GM19043 (cell line): ENCODE measurements at regions not wholly inside any gene's neighbourhood (a gene's known extent, or its start where the extent isn't known, plus 50 kb on each side); places are given as distances from the start of the nearest gene placed in this dataset.

Experiments used
- ATAC-seq: cut with Tn5 transposase; IDR thresholded peaks from one replicate; pipeline ENCODE4 v1.9.1; 2021; ENCODE audit warnings: low read depth; ENCODE audit not compliant: unreplicated experiment

DNA sequence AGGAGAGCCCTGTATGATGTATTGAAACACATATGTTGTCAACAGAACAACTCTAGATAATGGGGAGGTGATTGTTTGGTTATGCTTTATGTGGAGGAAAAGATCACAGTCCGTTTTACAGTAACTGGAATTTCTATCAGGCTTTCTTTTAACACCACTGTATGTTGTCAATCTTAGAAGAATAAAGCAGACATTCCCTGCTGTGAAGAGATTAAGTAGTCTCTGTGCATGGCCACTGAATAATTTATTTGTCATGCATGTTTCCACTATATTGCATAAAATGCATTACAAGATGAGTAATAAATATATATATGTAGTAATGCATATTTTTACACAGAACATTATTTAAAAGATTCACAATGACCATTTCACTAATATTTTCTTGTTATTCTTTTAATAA is 440.0 kb downstream of the ANKRD7 start:
- ATAC-seq: no peak

DNA sequence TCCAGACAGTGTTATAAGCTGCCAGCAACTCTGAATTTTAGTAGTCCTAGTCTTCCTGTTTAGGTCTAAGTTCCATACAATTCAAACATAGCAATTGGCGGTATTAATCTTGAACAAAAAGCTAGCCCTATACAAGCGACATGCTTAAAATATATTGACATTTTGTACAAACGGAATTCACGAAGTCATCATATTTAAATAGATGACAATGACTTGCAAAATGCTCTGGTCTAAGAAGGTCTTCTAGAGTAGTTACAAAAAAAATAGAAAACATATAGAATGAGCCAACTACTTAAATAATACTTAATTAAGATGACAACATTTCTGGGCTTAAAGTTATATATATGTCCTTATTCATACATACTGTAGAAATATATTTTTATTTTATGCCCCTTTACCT is 446.6 kb downstream of the ANKRD7 start:
- no peak for ATAC-seq

DNA sequence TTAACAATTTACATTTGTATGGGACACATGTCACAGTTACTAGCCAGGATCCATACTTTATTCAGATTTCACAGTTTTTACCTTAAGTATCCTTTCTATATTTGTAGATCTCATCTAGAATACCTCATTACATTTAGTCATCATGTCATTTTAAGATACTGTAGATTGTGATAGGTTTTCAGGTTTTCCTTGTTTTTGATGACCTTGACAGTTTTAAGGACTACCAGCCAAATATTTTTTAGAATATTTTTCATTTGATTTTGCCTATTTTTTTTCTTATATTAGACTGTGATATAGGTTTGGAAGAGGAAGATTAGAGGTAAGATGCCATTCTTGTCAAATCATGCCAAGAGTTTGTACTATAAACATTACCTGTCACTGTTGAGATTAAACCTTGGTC is 460.3 kb downstream of the ANKRD7 start:
- no peak for ATAC-seq

DNA sequence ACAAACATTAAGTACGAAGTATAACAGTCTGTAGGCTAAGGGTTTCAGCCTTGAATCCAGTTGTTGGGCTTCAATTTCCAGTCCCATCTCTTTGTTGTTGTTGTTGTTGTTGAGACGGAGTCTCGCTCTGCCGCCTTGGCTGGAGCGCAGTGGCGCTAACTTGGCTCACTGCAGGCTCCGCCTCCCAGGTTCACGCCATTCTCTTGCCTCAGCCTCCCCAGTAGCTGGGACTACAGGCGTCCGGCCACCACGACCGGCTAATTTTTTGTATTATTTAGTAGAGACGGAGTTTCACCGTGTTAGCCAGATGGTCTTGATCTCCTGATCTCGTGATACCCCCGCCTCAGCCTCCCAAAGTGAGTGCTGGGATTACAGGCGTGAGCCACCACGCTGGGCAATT is 464.9 kb downstream of the ANKRD7 start:
- no peak for ATAC-seq

DNA sequence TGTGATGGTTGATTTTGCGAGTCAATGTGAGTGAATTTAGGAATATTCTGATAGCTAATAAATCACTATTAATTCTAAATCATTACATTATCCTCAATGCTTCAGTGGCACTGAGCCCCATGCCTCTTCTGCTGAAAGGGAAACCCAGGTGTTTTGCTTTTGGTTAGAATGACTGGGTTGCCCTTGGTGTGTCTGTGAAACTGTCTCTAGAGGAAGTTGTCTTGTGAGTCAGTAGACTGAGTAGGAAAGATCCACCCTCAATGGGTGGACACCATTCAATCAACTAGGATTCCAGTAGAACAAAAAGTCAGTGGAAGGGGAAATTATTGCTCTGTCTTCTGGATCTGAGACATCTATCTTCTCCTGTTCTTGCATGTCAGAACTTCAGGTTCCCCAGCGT is 472.4 kb downstream of the ANKRD7 start:
- no peak for ATAC-seq

DNA sequence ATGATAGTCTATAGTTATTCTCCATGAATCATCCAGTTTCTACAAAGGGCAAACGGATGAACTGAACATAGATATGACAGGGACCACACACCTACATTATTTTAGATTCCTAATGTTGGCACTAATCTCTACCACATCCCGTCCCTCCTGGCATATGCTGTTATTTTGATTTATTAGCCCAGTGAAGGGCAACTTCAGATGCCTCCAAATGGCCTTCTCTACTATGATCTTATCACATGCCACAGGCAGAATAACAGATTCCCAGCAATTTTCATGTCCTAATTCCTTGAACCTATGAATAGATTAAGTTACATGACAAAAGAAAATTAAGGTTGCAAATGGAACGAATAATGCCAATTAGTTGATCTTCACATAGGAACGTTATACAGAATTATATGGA is 474.7 kb downstream of the ANKRD7 start:
- ATAC-seq: no peak

DNA sequence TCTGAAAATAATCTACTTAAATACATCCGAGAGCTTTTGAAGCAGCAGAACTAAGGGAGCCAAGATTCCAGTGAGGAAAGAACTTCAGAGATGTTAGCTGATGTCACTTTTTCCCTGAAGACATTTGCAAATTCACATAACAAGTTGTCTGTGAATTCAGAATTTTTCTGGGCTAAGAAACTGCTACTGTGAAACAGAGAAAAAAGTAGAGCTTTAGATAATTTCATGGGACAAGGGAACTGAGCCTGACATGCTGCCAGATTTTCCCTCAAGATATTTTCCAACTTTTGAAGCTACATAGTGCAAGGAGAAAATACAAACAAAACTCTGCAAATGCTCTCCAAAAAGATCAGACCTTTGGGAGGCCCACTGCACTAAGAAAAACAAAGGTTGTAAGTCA is 484.2 kb downstream of the ANKRD7 start:
- no peak for ATAC-seq

DNA sequence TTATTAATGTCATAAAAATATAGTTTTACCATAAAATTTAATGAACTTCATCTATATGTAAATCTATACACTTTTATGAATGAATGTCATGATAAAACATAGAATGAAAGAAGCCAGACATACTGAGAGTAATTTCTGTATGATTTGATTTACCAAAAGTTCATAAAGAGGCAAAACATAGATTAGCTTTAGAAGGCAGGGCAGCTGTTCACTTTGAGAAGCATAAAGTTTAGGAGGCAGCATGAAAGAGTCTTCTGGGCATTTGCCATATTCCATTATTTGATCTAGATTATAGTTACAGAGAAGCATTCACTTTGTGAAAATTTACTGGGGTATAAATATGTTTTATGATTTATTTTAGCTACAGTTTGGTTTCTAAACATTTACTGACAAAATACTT is 487.2 kb downstream of the ANKRD7 start:
- ATAC-seq: no peak

DNA sequence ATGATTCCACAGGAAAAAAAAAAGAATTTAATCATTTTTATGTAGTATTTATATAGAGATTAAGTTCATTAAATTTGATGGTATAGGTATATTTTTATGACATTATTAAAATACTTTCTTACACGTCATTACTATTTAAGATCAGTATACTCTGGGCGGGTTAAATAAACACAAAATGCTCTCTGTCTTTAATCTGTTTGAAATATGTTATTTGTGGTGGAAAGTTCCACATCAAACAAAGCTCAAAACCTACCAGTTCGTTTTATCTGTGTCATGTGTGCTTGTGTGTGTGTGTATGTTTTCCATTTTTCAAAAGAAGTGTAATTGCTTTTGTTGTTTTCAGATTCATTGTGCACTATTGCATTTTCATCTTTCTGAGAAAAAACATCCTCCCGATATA is 488.5 kb downstream of the ANKRD7 start:
- no peak for ATAC-seq

DNA sequence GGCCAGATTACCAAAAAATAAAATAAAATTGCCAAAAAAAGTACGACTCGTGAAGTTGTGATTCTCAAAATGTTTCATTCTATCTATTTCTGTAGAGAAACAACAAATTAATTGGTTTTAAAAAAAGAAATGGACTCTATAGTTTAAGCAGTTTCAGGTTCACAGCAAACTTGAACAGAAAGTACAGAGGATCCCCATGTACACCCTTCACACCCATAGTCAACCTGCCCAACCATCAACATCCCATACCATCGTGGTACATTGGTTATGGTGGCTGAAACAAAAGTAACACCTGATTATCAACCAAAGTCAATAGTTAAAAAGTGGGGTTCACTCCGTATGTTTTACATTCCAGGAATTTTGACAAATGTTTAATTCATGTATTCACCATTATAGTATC is 496.1 kb downstream of the ANKRD7 start:
- ATAC-seq: no peak

DNA sequence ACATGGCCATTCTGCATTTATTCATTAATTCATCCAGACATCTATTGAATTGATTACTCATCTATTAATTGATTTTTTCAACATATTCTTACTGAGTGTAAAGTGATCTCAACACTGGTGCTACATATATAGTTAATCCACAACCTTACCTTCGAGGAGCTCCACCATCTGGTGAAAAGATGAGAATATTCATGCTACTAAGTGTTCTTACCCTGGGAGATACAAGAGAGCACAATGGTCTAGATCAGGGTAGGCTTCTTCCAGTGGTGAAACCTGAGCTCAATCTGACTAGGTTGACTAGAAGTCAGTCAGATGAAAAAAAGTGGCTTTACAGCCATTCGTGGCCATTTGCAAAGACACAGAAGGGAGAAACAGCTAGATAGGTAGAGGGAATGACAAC is 507.4 kb downstream of the ANKRD7 start:
- no peak for ATAC-seq

DNA sequence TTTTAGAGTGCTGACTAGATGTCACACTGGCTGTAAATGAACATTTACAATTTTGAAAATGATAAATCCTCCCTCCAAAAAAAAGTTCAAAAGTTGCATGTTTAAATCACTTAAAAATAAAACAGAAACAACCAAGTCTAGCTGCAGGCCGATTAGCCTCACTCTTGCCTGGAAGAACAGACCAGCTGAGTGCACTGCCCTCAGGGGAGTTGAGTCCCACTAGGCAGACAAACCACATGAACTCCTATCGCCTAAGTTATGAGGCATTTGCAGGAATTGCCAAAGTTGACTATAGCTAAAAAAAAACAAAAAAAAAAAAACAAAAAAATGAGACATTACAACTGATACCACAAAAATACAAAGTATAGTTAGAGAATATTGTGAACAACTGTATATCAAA is 510.0 kb downstream of the ANKRD7 start:
- no peak for ATAC-seq

DNA sequence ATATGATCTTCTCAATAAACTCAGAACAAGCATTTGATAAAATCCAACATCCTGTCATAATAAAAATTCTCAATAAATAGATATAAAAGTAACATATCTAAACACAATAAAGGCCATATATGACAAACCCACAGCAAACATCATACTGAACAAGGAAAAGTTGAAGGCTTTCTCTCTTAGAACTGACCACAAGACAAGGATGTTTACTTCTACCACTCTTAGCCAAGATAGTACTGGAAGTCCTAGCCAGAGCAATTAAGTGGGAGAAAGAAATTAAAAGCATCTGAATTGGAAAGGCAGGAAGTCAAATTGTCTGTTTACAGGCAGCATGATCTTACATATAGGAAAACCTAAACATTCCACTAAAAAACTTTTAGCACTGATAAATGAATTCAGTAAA is 510.9 kb downstream of the ANKRD7 start:
- ATAC-seq: no peak

DNA sequence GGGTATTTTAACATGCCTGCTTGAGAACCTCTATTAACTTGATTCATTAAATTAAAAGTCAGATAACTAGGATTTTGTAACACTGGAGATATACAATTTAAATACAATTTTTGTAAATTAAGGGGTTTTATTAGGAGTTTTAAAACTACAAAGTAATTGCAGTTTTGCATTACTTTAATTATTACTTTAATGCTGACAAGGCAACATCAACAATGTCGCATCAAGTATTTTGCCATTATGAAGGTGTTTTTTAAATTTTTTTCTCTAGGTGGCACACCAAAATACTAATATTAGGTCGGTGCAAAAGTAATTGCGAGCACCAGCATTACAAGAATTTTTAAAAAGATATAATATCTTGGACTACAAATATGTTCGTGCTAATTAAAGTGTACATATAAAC is 513.4 kb downstream of the ANKRD7 start:
- ATAC-seq: no peak

DNA sequence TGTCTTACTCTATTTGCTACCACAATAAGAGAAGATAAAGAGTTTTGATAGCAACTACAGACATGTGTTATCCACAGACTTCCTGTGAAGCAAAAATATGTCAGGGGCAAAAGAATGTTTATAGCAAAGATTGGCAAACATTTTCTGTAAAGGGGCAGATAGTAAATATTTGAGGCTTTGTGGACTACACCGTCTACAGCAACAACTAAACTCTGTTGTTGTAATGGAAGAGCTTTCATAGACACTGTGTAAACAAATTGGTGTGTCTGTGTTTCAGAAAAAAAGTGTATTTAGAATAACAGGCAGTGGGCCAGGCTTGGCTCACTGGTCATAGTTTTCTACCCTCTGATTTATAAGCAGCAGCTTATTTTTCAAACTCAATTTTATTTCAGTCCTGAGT is 521.4 kb downstream of the ANKRD7 start:
- no peak for ATAC-seq

DNA sequence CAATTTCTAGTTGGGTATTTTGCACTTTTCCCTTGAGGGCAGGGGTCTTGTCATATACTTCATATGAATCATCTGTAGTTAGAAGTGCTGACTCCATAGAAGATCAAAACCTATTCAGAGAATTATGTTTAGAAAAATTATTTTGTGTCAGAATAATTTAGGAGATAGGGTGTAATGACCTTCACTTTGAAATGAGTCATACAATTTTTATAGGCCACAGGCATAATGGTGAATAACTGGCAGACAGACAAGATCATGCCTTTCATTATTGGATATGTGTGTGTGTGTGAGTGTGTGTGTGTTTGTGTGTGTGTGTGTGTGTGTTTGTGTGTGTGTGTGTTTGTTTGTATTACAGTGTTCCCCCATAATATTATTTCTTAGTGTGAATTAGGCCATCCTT is 523.0 kb downstream of the ANKRD7 start:
- ATAC-seq: no peak

DNA sequence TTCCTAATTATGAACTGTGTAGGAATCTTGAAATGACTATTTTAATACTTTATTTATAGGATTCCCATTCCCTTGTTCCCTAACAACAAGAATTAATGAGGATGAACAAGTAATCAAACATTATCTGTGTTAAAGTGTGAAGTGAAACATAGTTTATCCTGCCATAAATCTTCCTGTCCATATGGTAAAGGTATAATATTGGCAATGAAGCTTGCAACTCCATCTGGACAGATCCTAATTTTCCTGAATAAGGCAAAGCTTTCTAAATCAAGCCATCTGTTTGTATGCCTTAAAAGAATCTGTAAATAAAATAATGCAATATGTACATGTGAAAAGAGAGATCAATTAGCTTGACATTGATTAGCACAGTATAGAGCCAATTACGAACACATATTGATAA is 529.0 kb downstream of the ANKRD7 start:
- ATAC-seq: no peak

DNA sequence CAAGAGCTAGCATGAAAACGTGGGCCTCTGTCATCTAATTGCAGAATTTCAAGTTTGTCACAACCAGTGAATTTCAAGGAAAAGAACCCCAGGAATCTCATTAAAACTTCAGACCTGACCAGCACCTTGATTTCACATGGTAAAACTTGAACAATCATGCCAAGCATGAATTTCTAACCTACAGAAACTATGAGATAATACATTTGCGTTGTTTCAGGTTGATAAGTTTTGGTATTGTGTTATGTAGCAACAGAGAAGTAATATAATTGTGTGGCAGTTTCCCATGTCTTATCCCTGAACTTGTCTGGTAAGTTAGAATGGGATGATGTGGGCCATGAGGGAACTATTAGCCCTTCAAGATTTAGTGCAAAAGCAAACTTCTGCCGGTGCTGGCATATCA is 530.1 kb downstream of the ANKRD7 start:
- ATAC-seq: no peak

DNA sequence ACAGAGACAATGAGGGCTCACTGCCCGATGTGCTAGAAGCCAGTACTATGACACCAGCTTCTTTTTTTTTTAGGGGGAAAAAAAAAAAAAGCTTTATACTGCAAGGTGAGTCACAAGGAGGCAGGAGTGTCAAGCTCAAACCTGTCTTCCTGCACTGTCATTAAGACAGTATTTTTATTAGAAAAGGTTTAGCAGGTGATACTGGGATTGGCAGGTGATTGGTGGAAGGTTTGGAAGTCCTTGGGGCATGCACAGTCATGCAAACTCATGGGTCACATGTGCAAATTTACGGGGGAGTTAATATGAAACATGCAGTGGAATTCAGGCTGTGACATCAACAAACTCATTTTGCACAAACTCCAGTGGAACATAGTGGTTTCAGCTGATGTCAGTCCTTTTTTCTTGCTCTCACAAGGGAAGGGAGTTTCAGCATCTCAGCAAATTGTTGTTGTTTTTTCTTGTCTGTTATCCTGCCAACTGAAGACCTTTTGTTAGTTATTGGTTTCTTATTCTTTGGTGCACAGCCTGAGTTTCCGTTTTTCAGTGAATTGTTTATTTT is 530.6 kb downstream of the ANKRD7 start:
- ATAC-seq: no peak

DNA sequence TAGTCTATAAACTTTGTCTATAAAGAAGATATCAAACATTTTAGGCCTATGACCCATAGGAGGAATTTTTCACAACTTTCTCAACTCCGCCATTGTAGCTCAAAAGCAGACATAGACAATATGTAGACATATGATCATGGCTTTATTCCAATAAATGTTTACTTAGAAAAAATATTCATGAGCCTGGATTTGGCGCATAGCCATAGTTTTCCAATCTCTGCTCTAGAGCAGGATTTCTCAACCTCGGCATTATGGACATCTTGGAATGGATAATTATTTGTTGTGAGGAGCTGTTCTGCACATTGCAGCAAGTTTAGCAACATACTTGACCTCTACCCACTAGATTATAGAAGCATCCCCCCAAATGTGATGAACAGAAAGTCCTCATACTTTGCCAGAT is 532.6 kb downstream of the ANKRD7 start:
- no peak for ATAC-seq

DNA sequence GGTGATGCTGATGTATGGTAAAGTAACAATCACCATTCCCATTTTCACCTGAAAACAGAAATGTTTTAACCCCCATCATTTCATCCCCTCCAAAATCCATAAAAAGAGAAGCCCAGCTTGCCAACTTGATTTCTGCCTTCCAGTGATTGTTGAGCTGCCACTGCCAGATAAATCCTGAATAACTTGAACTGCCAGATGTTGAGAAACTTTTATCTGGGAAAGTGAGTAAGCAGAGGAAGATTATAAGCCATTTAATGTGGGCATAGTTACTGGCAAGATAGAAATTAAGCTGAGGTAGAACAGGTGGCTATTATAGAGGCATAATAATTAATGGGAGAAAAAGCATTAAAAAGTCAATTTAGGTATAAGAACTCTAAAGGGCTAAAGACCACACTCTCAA is 534.1 kb downstream of the ANKRD7 start:
- no peak for ATAC-seq

DNA sequence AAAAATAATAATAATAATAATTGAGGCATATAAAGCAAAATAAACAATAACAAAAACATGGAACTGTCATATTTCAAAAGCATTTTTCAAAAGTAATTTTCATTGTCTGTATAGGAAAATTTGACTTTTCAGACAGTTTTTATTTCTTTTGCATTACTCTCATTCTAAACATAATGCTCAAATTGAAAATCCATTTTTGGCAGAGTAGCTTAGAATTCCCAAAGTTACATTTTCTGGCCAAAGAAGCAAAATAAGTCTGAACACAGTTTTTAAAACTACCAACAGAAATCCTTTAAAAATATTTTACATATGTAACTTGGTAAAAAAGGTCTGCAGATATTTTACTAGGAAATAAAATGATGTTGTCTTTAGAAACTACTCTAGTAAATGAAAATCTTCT is 535.4 kb downstream of the ANKRD7 start:
- no peak for ATAC-seq

DNA sequence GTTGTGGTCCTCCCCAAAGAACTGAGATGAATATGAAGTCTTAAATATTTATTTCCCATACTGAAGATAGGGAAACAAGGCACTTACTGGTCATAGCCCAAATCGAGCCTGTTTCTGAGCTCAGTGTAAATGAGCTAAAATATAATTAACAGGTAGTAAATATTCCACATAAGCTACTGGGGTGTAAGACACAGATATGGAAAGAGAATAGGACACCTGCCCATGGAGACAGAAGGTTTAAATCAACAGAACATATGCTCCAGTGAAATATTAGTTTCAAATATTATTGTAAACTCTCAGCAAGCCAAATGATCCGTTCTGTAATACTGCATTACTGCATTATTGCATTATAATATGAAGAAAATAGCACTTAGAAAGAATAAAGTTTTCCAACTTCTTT is 537.9 kb downstream of the ANKRD7 start:
- ATAC-seq: no peak
